Cardiac septum (tissue), 1 donor: ENCODE measurements at regions not wholly inside any gene's neighbourhood (a gene's known extent, or its start where the extent isn't known, plus 50 kb on each side); places are given as distances from the start of the nearest gene placed in this dataset.

Experiments used
- DNase-seq: peaks from one replicate; pipeline ENCODE4 v3.0.0-alpha.2; 2020; ENCODE audit warnings: low spot score
- intact Hi-C: fragments of 100-400 bp; cut with DNase I; formaldehyde crosslinking; loops from one replicate; pipeline ENCODE4 v1.14.0; 2022
- donor health status: DM: no; HTN: no; CAD: no.

DNA sequence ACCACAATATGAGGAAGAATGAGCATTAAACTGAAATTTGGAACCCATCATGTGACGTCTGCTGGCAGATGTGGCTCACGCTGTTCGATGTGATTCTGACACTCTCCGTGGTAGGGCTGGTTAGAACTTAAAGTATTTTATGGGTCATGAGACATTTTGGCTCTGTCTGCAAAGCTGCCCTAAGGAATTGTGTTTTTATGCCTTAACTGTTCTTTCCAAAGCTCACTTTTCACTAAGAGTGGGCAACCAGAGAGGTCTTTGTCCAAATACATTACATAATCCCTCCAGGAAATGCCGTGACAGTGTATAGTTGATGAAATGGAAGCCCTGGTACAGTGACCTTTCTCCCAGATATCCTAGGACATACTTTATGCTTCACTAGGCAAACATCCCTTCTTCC lies 119.1 kb downstream of the AQP4 start:
- intact Hi-C loops, result no loop called here
- no peak for DNase-seq

DNA sequence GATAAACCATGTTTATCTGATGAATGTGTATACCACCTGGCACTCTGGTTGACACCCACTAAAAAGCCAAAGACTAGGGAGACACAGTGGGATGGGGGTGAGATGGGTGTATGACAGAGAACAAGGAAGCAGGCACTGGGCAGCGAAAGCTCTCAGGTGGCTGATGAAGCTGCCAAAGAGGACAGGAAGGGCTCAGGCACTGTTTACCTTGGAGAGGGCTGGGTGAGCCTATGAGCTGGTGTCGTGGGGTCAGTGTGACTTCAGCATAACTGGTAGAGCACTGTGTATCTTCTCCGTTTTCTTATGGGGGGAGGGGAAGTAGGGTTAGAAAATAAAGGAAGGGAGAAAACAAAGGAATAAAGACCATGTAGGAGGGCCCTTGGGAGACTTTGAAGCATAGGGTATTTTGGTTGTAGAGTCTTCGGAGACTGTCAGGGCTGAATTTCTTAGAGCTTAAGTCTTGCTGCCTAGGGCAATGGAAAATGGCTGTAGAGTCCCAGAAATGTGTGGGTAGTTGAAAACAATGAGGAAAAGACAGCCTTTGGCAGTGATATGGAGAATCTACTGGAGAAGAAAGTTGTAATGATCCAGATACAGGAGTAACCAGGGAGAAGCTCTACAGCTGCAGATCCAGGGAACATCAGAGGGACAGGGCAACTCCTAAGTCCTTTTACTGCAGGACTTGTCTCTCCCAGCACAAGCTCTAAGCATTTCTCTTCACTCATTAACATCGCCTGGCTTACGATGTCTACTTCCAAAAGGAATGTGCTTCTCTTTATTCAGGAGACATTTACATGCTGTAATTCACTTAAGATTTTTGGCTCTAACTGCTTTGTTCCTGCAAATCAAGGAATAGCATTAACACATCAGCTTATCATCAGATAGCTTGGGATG lies 120.0 kb downstream of the AQP4 start:
- intact Hi-C loops, result no loop called here
- no peak for DNase-seq

DNA sequence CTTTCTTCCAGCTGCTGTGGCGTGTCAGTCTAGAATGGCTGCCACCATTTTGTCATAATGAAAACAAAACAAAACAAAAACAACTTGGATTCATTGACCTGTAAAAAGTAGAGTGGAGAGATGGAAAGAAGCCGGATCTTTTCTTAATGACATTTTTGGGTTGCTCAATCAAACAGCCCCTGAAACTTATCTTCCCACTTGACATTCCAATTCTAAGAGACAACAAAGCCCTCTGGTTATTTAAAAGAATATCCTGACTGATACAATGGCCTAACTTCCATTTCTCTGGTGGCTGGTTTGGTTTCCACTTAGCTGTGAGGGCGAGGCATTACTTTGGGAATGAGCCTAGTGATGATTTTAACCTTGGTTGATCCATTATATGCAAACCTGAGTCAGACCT lies 123.7 kb downstream of the AQP4 start:
- DNase-seq, result no peak
- intact Hi-C loops, result no loop called here

DNA sequence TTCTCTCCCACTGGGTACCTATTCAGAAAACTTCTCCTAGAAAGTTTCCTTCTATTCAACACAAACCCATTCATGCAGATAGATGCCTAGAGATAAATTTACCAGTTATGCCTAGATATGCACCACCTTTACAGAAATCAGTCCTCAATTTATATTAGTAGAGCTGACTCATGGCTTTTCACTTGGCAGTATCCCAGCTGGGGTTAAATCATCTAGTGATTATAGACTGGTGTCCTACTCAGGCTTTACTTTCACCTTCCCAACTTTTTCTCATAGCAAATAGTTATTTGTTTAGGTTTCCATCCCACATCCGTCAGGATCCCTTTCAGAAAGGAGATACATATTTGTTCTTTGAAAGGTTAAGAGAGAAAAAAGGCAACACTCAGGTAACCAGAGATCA lies 124.5 kb downstream of the AQP4 start:
- intact Hi-C loops, result no loop called here
- DNase-seq, result no peak

DNA sequence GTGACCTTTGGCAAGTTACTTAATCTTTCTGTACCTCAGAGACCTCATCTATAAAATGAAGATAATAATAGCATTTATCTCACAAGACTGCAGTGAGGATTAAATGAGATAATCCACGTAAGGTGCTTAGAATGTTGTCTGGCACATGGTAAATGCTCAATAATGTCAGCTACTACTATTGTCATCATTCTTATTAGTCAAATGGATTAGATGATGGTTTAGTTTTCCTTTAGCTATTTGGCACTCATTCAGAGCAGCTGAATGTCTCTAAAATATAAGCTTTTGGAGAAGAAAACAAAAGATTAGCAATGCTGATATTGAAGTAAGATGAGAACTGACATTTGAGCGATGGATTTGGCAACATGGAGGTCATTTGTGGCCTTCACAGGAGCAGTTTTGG lies 125.1 kb downstream of the AQP4 start:
- intact Hi-C loops, result no loop called here
- no peak for DNase-seq

DNA sequence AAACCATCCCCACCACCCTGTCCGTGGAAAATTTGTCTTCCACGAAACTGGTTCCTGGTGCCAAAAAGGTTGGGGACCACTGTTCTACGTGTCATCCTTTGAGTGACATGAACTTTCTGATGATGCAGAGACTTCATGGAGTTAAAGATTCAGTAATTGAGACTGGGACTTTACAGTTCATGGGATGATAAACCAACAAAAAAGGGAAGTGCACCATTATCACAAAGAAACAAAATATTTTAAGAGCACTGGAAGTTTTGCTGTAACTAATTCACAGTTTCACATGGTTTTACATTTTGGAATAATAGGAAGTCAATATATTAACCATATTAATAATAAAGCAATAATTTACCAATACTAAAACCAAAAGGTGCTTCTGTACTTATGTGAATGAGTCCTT lies 126.8 kb downstream of the AQP4 start:
- intact Hi-C loops, result no loop called here
- DNase-seq, result no peak

DNA sequence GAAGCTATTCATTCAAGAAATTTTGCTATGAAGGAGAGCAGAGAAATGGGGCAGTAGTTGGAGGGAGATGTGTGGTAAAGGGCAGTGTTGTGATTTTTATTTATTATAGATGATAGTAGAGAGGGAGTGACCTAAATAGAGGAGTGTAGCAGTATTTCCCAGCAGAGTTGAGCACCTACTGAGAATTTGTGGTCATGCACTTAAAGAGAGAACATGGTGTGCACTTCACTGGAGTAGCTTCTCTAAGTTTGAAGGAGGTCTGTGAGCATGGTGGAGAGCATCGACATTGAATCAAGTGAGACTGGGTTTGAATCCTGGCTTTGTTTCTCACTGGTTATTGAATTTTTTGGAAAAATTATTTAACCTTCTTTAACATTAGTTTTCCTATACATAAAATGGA lies 129.2 kb downstream of the AQP4 start:
- DNase-seq, result no peak
- intact Hi-C loops, result no loop called here

DNA sequence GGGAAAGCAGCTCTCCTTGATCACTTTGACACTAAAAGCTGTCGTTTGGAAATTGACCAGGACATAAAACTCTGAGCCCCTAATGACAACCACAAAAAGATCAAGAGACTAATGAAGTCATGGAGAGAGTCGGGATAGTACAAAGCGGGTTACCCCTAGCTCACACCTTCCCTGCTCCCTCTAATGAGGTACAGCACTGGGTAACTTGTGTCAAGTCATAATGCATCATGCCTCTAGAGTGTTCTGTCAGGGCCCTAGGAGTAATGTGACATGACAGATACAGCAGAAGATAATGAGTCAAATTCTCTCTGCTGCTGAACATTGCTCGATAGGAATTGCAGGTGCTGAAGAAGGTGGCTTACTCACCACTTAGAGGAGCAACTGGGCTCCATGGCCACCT lies 130.7 kb downstream of the AQP4 start:
- intact Hi-C loops, result no loop called here

DNA sequence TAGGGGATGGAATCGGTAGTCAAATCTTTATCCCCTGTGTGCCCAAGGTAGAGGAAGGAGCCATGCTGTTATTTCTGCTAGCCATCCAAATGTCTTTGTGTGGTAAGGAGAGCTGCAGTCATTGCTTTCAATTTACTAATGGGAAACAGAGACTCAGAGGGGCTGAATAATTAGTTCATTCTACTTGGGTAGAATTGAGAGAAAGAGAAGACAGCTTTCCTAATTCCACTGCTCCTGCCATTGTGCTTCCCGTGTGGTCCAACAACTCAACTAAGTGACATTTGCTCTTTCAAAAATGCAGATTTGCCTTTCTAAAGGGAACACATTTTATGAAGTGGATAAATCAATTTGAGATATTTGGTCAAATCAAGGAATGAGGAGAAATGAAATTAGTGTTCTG lies 136.1 kb downstream of the AQP4 start:
- intact Hi-C loops, result no loop called here
- DNase-seq, result no peak

More for the DNA sequence above, 130.7 kb downstream of the AQP4 start:
- DNase-seq, result no peak

DNA sequence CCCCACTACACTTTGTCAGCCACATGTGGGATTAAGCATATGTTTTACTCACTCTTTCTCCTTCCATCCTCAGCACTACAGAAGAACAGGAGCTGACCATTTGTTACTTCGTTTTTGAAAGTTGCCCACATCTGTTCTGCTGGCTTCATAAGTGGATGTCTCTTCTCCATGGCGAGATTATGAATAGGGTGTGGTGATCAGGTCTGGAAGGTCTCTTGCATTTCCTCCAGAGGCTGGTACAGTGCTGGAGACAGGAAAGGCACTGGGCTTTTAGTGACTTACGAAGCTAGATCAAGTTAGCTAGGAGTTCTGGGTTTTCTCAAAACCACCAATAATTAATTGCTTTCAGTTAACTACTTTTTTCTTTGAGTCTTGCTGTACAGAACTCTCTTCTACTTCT lies 136.5 kb downstream of the AQP4 start:
- intact Hi-C loops, result no loop called here
- no peak for DNase-seq

DNA sequence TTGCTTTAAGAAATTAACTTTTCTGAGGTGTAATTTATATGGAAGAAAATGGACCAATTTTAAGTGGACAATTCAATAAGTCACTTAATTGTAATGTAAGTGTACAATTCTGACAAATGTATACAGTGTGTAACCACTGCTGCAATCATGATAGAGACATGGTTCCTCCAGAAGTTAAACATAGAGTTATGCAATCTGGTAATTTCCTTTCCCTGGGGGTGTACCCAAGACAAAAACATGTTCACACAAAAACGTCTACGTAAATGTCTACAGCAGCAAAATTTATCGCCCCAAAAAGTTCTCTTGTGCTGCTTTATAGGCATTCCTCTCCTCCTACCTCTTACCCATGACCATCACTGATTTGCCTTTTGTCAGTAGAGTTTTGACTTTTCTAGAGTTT lies 141.5 kb downstream of the AQP4 start:
- DNase-seq, result no peak
- intact Hi-C loops, result no loop called here

DNA sequence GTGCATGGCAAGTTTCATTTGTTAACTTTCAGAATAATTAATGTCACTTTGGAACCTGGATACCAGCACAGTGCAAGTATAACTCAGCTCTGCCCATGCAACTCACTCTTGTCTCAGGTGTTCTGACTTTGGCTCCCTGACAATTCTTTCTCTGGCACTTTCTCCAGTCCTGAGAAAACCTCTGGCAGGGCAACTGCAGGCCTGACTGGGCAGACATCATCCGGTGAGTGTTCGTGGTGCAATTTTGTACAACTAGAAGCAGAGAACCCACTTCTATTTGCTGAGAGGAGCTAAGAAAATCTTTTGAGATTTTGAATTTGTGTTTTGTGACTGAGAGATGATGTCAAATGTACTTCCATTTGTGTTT lies 143.0 kb downstream of the AQP4 start:
- intact Hi-C loops, result no loop called here
- DNase-seq, result no peak

DNA sequence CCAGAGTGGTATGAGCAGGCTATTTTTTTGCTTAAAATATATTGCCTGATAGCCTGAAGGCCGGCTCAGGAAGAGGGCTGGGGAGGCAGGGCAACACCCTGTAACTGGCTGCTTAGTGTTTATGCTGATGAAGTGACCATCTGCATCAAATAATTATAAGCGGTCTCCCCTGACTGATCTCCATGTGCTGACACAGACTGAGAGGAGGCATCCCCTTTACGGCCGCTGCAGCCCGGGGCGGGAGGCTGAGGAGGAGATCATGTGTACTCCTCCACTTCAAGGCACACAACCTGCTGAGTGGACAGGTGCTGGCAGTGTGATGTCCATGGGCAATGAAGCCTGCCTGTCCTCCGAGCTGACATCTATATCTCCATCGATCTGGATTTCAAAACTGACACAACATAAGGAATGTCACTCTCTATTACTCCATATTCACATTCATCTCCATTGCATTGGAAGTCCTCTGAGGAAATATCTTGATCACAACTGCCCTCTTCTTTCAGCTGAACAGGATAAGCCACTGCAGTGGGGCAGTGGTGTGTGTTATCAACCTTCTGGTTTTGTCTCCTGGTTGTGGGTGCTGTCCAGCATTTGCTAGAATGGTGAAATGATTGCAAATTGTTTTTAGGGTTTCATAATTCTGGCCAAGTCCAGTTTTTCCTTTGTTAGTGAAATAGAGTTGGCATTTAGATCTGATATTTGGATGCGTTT lies 143.5 kb downstream of the AQP4 start:
- DNase-seq, result no peak
- intact Hi-C loops, result no loop called here

DNA sequence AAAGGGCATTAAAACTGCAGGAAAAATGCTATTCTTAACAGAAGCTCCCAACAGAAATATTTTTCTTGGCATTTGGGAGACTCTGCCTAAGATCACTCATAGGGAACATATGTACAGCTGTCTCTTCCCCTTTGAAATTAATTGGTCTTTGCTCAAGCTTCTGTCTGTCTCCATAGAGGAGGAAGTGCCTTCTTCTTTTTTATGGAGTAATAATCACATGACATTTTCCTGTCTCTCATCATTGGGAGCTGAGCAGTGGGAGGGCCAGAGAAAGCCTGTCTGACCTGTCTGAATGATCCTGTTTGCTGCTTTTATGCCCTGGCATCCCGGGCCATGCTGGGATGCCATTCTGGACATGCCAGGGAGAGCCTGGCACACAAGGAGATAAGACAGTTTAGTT lies 145.6 kb downstream of the AQP4 start:
- no peak for DNase-seq
- intact Hi-C loops, result no loop called here

DNA sequence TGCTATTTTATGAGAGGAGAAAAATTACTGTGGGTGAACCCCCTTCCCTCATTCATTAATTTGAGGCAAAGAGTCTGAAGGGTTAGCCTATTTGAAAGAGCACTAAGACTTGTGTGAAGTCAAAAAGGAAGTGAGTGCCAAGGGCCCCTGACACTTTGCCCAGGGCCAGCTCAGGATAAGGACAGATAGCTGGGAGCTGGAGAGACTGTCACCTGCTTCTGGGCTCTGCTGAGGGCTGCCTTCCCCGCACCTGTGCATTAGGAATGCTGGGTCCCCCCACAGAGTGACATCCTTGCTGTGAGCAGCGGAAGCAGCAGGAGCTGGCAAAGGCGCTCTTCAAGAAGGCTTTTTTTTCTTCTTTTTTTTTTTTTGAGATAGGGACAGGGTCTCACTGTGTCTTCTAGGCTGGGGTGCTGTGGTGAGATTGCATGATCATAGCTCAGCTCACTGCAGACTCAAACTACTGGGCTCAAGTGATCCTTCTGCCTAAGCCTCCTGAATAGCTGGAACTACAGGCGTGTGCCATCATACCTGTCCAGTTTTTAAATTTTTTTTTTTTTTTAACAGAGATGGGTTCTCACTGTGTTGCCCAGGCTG lies 148.3 kb downstream of the AQP4 start:
- intact Hi-C loops, result no loop called here

DNA sequence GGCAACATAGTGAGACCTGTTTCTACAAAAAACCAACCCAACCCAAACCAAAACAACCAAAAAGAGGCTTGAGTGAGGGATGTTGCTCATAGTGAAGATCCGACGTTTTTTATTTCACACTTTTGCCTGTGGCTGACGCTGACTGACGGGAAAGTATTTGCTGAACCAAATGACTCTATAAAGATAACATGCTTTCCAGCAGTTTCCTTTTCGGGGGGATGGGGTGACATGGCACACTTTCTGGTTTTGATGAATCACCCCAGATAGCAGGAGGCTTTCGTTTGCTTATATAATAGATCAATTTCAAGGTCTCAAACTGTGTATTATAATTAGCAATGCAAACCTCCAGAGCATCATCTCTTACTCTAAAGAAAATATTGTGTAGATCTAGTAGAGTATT lies 150.8 kb downstream of the AQP4 start:
- intact Hi-C loops, result no loop called here
- DNase-seq, result no peak

More for the DNA sequence above, 148.3 kb downstream of the AQP4 start:
- no peak for DNase-seq

DNA sequence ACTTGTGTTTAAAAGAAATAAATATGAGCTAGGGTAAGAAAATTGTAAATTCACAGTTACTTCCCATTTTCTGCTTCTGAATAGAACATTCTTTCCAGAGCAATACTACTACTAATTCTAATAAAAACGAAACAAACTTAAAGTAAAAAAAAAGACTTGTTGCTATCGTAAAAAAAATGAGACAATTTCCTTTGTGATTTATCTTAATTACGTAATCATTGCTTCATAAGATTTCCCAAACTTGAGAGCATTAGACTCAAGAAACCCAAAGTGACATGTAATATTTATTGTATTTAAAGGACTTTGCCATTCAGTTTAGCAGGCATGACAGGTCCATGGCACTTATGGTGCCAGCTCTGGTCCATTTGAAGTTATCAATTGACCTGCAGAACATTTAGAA lies 153.8 kb downstream of the AQP4 start:
- intact Hi-C loops, result no loop called here
- DNase-seq, result no peak

DNA sequence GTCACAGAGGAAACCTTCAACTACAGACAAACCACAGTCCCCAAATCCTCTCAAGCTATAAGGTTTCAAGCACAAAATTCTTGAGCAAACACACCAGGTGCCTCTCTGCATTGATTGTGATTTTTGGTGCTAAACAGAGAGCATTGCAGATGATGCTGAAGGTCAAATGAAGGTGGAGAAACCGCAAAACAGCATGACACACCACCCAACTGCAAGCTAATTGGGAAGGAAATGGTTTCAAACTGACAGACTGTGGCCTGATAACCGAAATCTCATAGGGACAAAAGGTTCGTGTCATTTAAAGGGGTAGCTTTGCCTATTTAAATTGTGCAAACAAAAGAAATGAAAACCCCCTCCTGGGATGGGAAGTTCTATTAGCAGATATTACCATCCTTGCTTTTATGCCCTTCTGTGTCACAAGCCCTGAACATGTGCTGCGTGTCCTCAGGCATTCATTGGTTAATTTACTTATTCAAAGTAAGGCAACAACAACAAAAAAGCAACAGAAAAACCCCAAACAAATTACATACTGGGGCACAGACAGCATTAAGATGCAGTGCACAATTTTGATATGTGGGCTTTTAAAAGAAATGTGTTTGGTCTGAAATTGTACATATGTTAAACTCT lies 154.9 kb downstream of the AQP4 start:
- intact Hi-C loops, result no loop called here
- DNase-seq, result no peak

DNA sequence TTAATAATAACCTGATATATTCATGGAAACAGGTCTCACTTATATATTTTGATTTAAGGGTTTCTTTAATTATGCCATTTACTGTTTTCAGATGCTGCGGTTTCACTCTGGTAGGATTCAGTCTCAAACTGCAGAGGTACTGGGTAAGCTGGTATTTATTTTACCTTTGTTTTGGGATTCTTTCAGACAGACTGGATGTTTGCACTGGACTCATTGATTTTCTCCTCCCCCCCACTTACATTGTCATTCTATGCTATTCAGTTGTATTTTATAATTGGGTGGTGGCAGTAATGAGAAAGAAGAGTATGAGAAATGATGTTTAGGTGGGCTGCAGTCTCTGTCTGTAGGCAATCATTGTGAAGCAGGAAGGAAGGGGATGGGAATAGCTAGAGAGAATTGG lies 155.6 kb downstream of the AQP4 start:
- intact Hi-C loops, result no loop called here
- DNase-seq, result no peak
